ENCODE measurements at regions not wholly inside any gene's neighbourhood (a gene's known extent, or its start where the extent isn't known, plus 50 kb on each side); places are given as distances from the start of the nearest gene placed in this dataset.
"Not testable (repeated sequence)": the region's sequence is repeated elsewhere in the genome, so short reads cannot be mapped to it uniquely, and the experiment has no call there.

DNA sequence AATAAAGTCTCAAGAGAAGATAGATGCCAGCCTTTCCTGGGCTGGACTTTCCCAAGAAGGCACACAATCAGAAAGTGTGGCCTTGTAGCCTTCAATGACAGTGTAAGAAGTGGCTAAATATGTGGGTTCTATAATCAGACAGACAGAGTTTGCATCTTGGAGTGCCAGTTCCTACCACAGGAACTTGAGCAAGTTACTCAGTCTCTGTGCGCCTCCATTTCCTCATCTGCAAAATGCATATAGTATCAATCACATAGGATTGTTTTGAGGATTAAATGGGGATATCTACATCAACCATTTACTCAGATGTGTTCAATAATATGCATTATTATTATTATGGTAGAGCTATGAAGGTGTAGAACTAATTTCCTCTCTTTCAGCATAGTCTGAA, 176.8 kb upstream of the PTBP2 start:
- DNase-seq (ENCODE audit: extremely low read depth in 1 of 11, low read depth in 9 of 11, low spot score in 4 of 11): no peak

GRCh38 chr1:96545935-96546656, 175.5 kb upstream of the PTBP2 start:
- DNase-seq (ENCODE audit: extremely low read depth in 1 of 11, low read depth in 9 of 11, low spot score in 4 of 11): no peak

GRCh38 chr1:96550061-96550460, 171.5 kb upstream of the PTBP2 start:
- DNase-seq (ENCODE audit: extremely low read depth in 1 of 11, low read depth in 9 of 11, low spot score in 4 of 11): no peak

DNA sequence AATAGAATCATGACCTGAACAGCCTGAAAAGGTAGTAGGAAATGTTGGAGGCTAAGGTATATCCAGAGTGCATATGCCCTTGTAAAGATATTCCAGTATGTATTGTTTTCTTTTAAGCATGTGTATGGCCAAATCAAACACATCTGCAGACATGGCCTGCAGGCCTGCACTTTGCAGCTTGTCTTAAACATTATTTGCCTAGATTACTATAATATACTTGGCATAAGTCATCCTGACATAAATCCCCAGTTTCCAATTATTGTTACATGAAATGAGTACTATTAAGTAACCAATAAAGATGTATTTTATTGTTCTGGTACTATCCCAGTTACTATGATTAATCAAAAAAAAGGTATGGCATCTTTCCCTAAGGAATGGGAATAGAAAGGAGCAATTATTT, 169.1 kb upstream of the PTBP2 start:
- DNase-seq (ENCODE audit: extremely low read depth in 1 of 11, low read depth in 9 of 11, low spot score in 4 of 11): no peak

- no peak for DNase-seq (ENCODE audit: extremely low read depth in 1 of 11, low read depth in 9 of 11, low spot score in 4 of 11)
Measured at GRCh38 chr1:96553811-96554210, 167.8 kb upstream of the PTBP2 start.

GRCh38 chr1:96554364-96554763, 167.2 kb upstream of the PTBP2 start:
- no peak for DNase-seq (ENCODE audit: extremely low read depth in 1 of 11, low read depth in 9 of 11, low spot score in 4 of 11)

DNA sequence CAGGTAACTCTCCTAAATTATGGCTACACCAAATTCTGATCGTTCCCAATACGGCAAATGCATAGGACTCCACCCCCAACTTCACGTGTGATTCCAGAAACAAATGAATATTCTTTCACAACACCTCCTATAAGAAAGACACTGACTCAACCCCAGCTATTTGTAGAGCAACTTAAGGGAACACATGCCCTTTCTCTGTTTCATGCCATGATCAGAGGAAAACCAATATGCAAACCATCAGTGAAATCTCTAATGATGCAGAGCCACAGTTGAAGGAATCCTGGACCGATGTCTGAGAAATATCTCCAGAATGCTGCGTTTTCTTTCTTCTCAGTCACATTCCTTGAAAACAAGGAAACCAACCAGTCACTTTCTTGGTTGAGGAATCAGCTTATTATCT, 164.2 kb upstream of the PTBP2 start:
- DNase-seq (ENCODE audit: extremely low read depth in 1 of 11, low read depth in 9 of 11, low spot score in 4 of 11): no peak

DNA sequence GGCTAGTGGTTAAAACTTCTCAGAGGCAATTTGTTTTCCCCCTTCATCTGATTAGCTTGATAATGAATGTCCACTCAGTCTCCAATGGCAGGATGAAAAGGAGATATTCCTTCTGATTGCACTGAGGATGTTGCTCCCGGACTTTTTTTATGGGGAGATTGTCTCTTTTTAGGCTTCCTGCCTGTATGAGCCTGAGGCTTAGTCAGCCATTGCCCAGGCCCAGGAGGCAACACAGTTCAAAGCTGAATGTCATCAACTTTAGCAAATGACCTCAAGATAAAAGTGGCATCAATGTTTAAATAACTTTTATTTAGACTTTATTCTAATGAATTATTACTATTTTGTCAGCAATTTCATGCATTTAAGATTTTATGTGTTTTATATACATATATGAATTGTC, 162.9 kb upstream of the PTBP2 start:
- DNase-seq (ENCODE audit: extremely low read depth in 1 of 11, low read depth in 9 of 11, low spot score in 4 of 11): no peak

GRCh38 chr1:96559181-96559580, 162.4 kb upstream of the PTBP2 start:
- DNase-seq (ENCODE audit: extremely low read depth in 1 of 11, low read depth in 9 of 11, low spot score in 4 of 11): no peak

DNA sequence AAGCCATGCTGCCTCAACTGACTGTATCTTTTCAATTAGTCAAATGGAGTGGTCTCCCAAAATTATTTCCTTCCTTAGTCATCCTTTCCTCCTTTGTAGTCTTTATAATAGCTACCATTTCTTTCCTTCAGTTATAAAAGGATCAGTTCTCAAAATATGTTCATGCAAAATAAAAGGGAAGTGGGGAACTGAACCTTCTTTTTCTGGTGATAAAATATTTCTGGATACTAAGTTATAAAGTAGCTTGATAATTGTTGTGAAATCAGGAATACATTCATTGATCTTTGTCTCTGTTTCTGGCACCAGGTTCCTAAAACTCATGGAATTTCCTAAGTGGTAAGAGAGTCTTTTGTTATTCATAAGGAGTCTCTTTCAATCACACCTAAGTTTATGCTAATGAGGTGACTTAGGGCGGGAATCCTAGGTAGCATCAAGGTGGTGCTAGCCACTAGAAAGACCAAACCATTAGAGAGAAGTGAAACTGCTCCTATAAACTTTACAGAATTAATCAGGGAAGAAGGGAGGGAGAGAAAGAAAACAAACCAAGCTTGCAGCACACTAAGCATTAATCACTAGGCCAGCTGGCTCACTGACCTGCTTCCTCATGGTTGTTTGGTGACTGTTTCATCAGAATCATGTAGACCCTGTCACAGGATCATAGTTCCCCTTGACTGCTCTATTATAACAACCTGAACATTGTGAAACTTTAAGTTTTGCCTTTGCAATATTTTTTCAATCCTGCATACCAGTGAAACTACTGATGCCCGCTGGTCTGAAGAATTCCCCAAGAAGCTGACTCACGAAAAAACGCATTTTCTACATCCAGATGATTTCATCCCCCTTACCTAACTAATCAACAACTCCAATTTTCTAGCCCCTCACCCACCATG, 161.6 kb upstream of the PTBP2 start:
- peak in 2 of 11 donors; percentile 3 to 45 for DNase-seq (ENCODE audit: extremely low read depth in 1 of 11, low read depth in 9 of 11, low spot score in 4 of 11)

GRCh38 chr1:96562094-96562493, 159.5 kb upstream of the PTBP2 start:
- no peak for DNase-seq (ENCODE audit: extremely low read depth in 1 of 11, low read depth in 9 of 11, low spot score in 4 of 11)

DNA sequence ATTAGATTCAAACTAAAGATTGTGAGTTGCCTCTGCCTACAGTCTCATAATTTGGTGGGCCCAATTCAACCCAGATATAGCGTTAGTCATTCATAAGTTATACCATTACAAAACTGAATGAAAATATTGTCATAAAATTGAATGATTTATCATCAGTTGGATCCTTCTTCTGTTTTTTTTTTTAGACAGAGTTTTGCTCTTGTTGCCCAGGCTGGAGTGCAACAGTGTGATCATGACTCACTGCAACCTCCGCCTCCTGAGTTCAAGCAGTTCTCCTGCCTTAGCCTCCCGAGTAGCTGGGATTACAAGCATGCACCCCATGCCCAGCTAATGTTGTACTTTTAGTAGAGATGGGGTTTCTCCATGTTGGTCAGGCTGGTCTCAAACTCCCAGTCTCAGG, 157.2 kb upstream of the PTBP2 start:
- not testable (repeated sequence) for DNase-seq (ENCODE audit: extremely low read depth in 1 of 11, low read depth in 9 of 11, low spot score in 4 of 11)

DNA sequence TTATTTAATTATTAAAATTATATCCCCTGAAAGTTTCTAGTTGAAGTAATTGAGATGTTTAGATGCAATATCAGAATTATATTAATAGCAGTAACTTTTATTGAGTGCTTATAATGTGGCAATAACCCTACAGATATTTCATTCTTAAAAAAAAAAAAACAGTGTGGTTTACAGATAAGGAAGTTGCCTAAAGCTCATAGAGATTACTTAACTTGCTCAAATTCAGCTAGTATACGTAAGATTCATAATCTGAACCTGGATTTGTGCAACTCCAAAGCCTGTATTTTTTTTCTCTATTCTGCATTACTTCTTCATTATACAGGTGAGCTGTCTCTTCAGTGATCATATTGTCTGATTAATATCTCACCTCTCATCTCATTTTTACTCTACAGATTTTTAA, 156.0 kb upstream of the PTBP2 start:
- DNase-seq (ENCODE audit: extremely low read depth in 1 of 11, low read depth in 9 of 11, low spot score in 4 of 11): no peak

GRCh38 chr1:96568639-96569038, 152.9 kb upstream of the PTBP2 start:
- no peak for DNase-seq (ENCODE audit: extremely low read depth in 1 of 11, low read depth in 9 of 11, low spot score in 4 of 11)

- DNase-seq (ENCODE audit: extremely low read depth in 1 of 11, low read depth in 9 of 11, low spot score in 4 of 11): no peak
Measured at GRCh38 chr1:96569288-96569687, 152.3 kb upstream of the PTBP2 start.

GRCh38 chr1:96579636-96580035, 141.9 kb upstream of the PTBP2 start:
- DNase-seq (ENCODE audit: extremely low read depth in 1 of 11, low read depth in 9 of 11, low spot score in 4 of 11): no peak

- DNase-seq (ENCODE audit: extremely low read depth in 1 of 11, low read depth in 9 of 11, low spot score in 4 of 11): no peak
Measured at GRCh38 chr1:96580920-96581319, 140.7 kb upstream of the PTBP2 start.

DNA sequence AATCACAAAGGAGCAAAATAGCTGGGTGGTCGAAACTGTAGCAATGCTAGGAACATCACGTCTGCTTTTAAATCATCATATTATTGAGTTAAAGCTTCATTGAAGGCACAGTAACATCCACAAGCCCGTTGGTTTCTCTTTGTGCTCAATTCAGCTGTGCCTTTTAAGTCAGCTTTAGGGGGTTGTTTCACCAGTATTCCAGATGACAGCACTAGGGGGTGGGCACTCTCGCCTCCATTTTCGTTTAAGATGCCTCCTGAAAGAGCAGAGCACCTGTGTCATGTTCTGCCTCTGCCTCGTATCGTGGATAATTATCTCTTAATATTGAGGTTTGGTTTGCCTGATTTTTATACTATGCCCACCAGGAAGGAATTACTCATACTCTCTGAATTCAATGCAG, 139.8 kb upstream of the PTBP2 start:
- no peak for DNase-seq (ENCODE audit: extremely low read depth in 1 of 11, low read depth in 9 of 11, low spot score in 4 of 11)

DNA sequence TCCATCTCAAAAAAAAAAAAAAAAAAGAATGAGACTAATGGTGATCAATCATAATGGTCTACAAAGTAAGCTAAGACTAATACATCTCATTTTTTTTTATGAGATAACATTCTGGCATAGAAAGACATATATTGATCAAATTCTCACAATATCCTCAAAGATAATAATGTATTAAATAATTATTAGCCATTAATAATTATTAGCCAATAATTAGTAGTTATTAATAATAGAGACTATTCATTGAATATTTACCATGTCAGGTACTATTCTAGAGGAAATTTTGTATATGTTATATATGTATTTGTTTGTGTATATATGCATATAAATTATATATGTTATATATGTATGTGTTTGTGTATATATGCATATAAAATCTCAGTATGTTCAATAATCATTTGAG, 137.7 kb upstream of the PTBP2 start:
- no peak for DNase-seq (ENCODE audit: extremely low read depth in 1 of 11, low read depth in 9 of 11, low spot score in 4 of 11)

DNA sequence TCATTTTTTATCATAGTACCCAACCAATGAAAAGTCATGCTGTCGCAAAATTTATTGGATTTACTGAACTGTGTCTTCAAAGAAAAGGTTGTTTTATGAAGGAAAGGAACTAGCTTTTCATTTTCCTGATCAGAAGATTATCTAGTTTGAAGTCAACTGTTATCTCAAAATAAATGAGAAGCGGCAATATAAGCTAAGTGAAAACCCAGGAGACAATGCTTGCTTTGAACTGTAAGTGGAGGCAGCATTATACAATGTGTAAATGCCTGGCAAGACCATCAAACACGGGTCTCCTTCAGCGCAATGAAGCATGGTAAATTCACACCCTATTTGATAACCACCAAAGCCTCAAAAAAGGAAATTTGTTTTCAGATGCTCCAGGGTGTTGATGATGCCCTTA, 134.4 kb upstream of the PTBP2 start:
- no peak for DNase-seq (ENCODE audit: extremely low read depth in 1 of 11, low read depth in 9 of 11, low spot score in 4 of 11)

Measured in renal cortex interstitium (tissue), 11 donors.